Liver (tissue), 8 donors: ENCODE measurements at regions not wholly inside any gene's neighbourhood (a gene's known extent, or its start where the extent isn't known, plus 50 kb on each side); places are given as distances from the start of the nearest gene placed in this dataset.

Experiments
- DNase-seq: peaks from one replicate; pipeline ENCODE4 v3.0.0-alpha.2; 2017; ENCODE audit warnings: low spot score
- H3K27ac ChIP-seq, 2 donors: one replicate each; pipeline ENCODE4 v1.7.0; 2013; ENCODE audit warnings: inconsistent platforms in 2 of 2, low read length in 2 of 2, control low read depth in 1 of 2, low read depth in 1 of 2, mild to moderate bottlenecking in 1 of 2
- H3K27me3 ChIP-seq, 4 donors: one replicate each; pipeline versions ENCODE4 v1.6.1 to v1.7.0; 2013; ENCODE audit warnings: low read length in 3 of 4, inconsistent platforms in 1 of 4, mild to moderate bottlenecking in 1 of 4, moderate library complexity in 1 of 4; ENCODE audit not compliant: control insufficient read depth in 4 of 4, insufficient read depth in 4 of 4
- H3K36me3 ChIP-seq, 4 donors: one replicate each; pipeline versions ENCODE4 v1.6.1 to v1.7.0; 2013; ENCODE audit warnings: low read length in 3 of 4, mild to moderate bottlenecking in 3 of 4, low read depth in 1 of 4, moderate library complexity in 1 of 4; ENCODE audit not compliant: control insufficient read depth in 4 of 4, insufficient read depth in 3 of 4
- H3K4me1 ChIP-seq, 4 donors: one replicate each; pipeline versions ENCODE4 v1.6.1 to v1.7.0; 2013; ENCODE audit warnings: low read length in 3 of 4, mild to moderate bottlenecking in 3 of 4, moderate library complexity in 1 of 4; ENCODE audit not compliant: control insufficient read depth in 4 of 4, insufficient read depth in 4 of 4
- H3K4me3 ChIP-seq, 3 donors: one replicate each; pipeline versions ENCODE4 v1.6.1 to v1.7.0; 2013; ENCODE audit warnings: low read length in 3 of 3, control low read depth in 1 of 3, low read depth in 1 of 3, mild to moderate bottlenecking in 1 of 3
- H3K9ac ChIP-seq, 2 donors: one replicate each; pipeline ENCODE4 v1.7.0; 2013; ENCODE audit warnings: low read length in 2 of 2, mild to moderate bottlenecking in 2 of 2, moderate library complexity in 2 of 2, control low read depth in 1 of 2, low read depth in 1 of 2
- H3K9me3 ChIP-seq, 4 donors: one replicate each; pipeline versions ENCODE4 v1.6.1 to v1.7.0; 2013; ENCODE audit warnings: low read length in 3 of 4; ENCODE audit not compliant: control insufficient read depth in 4 of 4
- EGR1 ChIP-seq, 2 donors: IDR thresholded peaks; 2 replicates each; pipeline ENCODE4 v1.6.1; 2016 to 2018; ENCODE audit warnings: antibody characterized with exemption in 2 of 2, low read depth in 2 of 2
- FOXA1 ChIP-seq: IDR thresholded peaks from 2 replicates; pipeline ENCODE4 v1.6.1; 2016; ENCODE audit warnings: antibody characterized with exemption
- FOXA2 ChIP-seq: IDR thresholded peaks from 2 replicates; pipeline ENCODE4 v1.6.1; 2016; ENCODE audit warnings: antibody characterized with exemption
- GABPA ChIP-seq, 2 donors: IDR thresholded peaks in 1 of 2; conservative IDR thresholded peaks in 1 of 2; 2 replicates each; pipeline ENCODE4 v1.6.1; 2016; ENCODE audit warnings: antibody characterized with exemption in 2 of 2, mild to moderate bottlenecking in 1 of 2, moderate library complexity in 1 of 2
- HNF4A ChIP-seq, 2 donors: conservative IDR thresholded peaks; 2 replicates each; pipeline ENCODE4 v1.6.1; 2016; ENCODE audit warnings: antibody characterized with exemption in 2 of 2, mild to moderate bottlenecking in 2 of 2
- HNF4G ChIP-seq: IDR thresholded peaks from 2 replicates; pipeline ENCODE4 v1.6.1; 2016; ENCODE audit warnings: antibody characterized with exemption
- JUND ChIP-seq, 2 donors: IDR thresholded peaks; 2 replicates each; pipeline ENCODE4 v1.6.1; 2016; ENCODE audit warnings: antibody characterized with exemption in 2 of 2
- MAX ChIP-seq: IDR thresholded peaks from 2 replicates; pipeline ENCODE4 v1.6.1; 2016; ENCODE audit warnings: antibody characterized with exemption
- NR2F2 ChIP-seq: IDR thresholded peaks from 2 replicates; pipeline ENCODE4 v1.6.1; 2016; ENCODE audit warnings: antibody characterized with exemption
- RAD21 ChIP-seq, 2 donors: IDR thresholded peaks; 2 replicates each; pipeline ENCODE4 v1.6.1; 2016; ENCODE audit warnings: antibody characterized with exemption in 2 of 2, mild to moderate bottlenecking in 2 of 2
- RXRA ChIP-seq, 2 donors: IDR thresholded peaks; 2 replicates each; pipeline ENCODE4 v1.6.1; 2017 to 2018; ENCODE audit warnings: antibody characterized with exemption in 2 of 2, mild to moderate bottlenecking in 1 of 2
- SP1 ChIP-seq: IDR thresholded peaks from 2 replicates; pipeline ENCODE4 v1.6.1; 2018; ENCODE audit warnings: antibody characterized with exemption, mild to moderate bottlenecking
- TAF1 ChIP-seq: conservative IDR thresholded peaks from 2 replicates; pipeline ENCODE4 v1.6.1; 2016; ENCODE audit warnings: antibody characterized with exemption, mild to moderate bottlenecking
- YY1 ChIP-seq: IDR thresholded peaks from 2 replicates; pipeline ENCODE4 v1.6.1; 2016; ENCODE audit warnings: antibody characterized with exemption, mild to moderate bottlenecking
- WGBS: extraction: QIAGEN DNeasy Blood & Tissue Kit; methylation state at CpG from one replicate; pipeline ENCODE4 v1.1.7; 2013; 5-methylcytosine and 5-hydroxymethylcytosine counted together
- TF ChIP-seq, protein P1 (sequence below): IDR thresholded peaks from 2 replicates; pipeline ENCODE4 v1.6.1; 2016; ENCODE audit warnings: antibody characterized with exemption
- TF ChIP-seq, protein P2 (sequence below): IDR thresholded peaks from 2 replicates; pipeline ENCODE4 v1.6.1; 2016; ENCODE audit warnings: antibody characterized with exemption, mild to moderate bottlenecking
- TF ChIP-seq, protein P3 (sequence below): IDR thresholded peaks from 2 replicates; pipeline ENCODE4 v1.6.1; 2016; ENCODE audit warnings: antibody characterized with exemption
- TF ChIP-seq, protein P4 (sequence below): fragments of 150-350 bp; IDR thresholded peaks from 2 replicates; pipeline ENCODE4 v1.5.1; 2017; ENCODE audit warnings: improper control_type of control experiment, low read depth, low read length; ENCODE audit not compliant: missing input control
- donor health status: healthy.
- donor health status: healthy.
- donor health status: healthy.
- donor health status: healthy.
- donor health status: healthy.

DNA sequence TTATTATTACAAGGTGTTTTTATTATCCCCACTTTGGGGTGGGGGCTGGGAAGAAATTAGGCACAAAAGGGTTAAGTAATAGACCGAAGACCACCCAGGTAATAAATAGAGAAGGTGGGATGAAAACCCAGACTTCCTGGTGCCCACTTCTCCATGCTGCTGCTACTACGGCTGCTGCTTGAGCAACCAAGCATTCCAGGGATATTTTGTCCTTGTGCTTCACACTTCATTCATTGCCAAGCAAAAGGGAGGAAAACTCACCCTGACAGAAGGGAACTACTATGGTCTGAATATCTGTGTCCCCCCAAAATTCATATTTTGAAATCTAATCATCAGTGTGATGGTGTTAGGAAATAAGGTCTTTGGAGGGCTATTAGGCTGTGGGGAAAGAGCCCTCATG is 470.9 kb upstream of the API5 start:
- no peaks in the 10 kb centered on the region for H3K36me3 ChIP-seq
- TF ChIP-seq JUND (IDR thresholded peaks at IDR 0.05) (no peak), RXRA (IDR thresholded peaks at IDR 0.05) (no peak), EGR1 (IDR thresholded peaks at IDR 0.05; ENCODE audit: low read depth in 2 of 2) (no peak), TAF1 (no peak), FOXA2 (no peak), HNF4G (no peak), RAD21 (IDR thresholded peaks at IDR 0.05) (no peak), NR2F2 (no peak), HNF4A (conservative IDR thresholded peaks at IDR 0.05) (no peak), FOXA1 (no peak), YY1 (no peak), MAX (no peak), SP1 (no peak), GABPA (IDR thresholded peaks at IDR 0.05 in 1 of 2, conservative IDR thresholded peaks at IDR 0.05 in 1 of 2) (no peak)
- TF ChIP-seq, protein P1, sequence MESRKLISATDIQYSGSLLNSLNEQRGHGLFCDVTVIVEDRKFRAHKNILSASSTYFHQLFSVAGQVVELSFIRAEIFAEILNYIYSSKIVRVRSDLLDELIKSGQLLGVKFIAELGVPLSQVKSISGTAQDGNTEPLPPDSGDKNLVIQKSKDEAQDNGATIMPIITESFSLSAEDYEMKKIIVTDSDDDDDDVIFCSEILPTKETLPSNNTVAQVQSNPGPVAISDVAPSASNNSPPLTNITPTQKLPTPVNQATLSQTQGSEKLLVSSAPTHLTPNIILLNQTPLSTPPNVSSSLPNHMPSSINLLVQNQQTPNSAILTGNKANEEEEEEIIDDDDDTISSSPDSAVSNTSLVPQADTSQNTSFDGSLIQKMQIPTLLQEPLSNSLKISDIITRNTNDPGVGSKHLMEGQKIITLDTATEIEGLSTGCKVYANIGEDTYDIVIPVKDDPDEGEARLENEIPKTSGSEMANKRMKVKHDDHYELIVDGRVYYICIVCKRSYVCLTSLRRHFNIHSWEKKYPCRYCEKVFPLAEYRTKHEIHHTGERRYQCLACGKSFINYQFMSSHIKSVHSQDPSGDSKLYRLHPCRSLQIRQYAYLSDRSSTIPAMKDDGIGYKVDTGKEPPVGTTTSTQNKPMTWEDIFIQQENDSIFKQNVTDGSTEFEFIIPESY: no peak
- TF ChIP-seq, protein P2, sequence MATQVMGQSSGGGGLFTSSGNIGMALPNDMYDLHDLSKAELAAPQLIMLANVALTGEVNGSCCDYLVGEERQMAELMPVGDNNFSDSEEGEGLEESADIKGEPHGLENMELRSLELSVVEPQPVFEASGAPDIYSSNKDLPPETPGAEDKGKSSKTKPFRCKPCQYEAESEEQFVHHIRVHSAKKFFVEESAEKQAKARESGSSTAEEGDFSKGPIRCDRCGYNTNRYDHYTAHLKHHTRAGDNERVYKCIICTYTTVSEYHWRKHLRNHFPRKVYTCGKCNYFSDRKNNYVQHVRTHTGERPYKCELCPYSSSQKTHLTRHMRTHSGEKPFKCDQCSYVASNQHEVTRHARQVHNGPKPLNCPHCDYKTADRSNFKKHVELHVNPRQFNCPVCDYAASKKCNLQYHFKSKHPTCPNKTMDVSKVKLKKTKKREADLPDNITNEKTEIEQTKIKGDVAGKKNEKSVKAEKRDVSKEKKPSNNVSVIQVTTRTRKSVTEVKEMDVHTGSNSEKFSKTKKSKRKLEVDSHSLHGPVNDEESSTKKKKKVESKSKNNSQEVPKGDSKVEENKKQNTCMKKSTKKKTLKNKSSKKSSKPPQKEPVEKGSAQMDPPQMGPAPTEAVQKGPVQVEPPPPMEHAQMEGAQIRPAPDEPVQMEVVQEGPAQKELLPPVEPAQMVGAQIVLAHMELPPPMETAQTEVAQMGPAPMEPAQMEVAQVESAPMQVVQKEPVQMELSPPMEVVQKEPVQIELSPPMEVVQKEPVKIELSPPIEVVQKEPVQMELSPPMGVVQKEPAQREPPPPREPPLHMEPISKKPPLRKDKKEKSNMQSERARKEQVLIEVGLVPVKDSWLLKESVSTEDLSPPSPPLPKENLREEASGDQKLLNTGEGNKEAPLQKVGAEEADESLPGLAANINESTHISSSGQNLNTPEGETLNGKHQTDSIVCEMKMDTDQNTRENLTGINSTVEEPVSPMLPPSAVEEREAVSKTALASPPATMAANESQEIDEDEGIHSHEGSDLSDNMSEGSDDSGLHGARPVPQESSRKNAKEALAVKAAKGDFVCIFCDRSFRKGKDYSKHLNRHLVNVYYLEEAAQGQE: no peak
- TF ChIP-seq, protein P3, sequence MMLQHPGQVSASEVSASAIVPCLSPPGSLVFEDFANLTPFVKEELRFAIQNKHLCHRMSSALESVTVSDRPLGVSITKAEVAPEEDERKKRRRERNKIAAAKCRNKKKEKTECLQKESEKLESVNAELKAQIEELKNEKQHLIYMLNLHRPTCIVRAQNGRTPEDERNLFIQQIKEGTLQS: no peak
- TF ChIP-seq, protein P4, sequence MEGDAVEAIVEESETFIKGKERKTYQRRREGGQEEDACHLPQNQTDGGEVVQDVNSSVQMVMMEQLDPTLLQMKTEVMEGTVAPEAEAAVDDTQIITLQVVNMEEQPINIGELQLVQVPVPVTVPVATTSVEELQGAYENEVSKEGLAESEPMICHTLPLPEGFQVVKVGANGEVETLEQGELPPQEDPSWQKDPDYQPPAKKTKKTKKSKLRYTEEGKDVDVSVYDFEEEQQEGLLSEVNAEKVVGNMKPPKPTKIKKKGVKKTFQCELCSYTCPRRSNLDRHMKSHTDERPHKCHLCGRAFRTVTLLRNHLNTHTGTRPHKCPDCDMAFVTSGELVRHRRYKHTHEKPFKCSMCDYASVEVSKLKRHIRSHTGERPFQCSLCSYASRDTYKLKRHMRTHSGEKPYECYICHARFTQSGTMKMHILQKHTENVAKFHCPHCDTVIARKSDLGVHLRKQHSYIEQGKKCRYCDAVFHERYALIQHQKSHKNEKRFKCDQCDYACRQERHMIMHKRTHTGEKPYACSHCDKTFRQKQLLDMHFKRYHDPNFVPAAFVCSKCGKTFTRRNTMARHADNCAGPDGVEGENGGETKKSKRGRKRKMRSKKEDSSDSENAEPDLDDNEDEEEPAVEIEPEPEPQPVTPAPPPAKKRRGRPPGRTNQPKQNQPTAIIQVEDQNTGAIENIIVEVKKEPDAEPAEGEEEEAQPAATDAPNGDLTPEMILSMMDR: no peak
- WGBS: 51% methylated on average over 2 of the region's 2 CpGs
- no peaks in the 10 kb centered on the region for H3K27me3 ChIP-seq
- H3K27ac ChIP-seq: no peak overlapping the region
- H3K9ac ChIP-seq: no peak overlapping the region
- DNase-seq: no peak
- H3K4me3 ChIP-seq: no peak overlapping the region
- peaks cover 0 to 5% (median 0%) of the 10 kb centered on the region in 4 donors for H3K9me3 ChIP-seq
- H3K4me1 ChIP-seq: no peaks in the 10 kb centered on the region
